Endothelial cell of umbilical vein (primary cell): ENCODE measurements at regions not wholly inside any gene's neighbourhood (a gene's known extent, or its start where the extent isn't known, plus 50 kb on each side); places are given as distances from the start of the nearest gene placed in this dataset.

Experiments used
- BruUV-seq: library from RNA; stranded (reverse); fragments of 400-500 nt; replicated peaks from 2 replicates; lab custom pipeline; 2021; lab: Mats Ljungman, UMichigan
- CTCF ChIA-PET: fragments of 300-600, 350-600 bp; sonication (Branson Sonifier 250); formaldehyde crosslinking; loops from one replicate; lab custom pipeline; 2021; ENCODE audit warnings: antibody characterized with exemption, inconsistent platforms; lab: Charles Lee
- POLR2A ChIA-PET: fragments of 300-600, 350-600 bp; sonication (Branson Sonifier 250); formaldehyde crosslinking; loops from one replicate; lab custom pipeline; 2021; ENCODE audit warnings: antibody characterized with exemption, inconsistent platforms; lab: Charles Lee
- DNase-seq: peaks from one replicate; pipeline ENCODE4 v3.0.0-alpha.2; 2011; ENCODE audit warnings: low read depth, low spot score
- FAIRE-seq: peaks from 2 replicates; lab custom pipeline; 2011; peaks lifted over from hg19 to GRCh38; lab: Jason Lieb, UNC
- H2AFZ ChIP-seq: 2 replicates; pipeline ENCODE4 v1.6.0; 2012; ENCODE audit warnings: low read depth, low read length, control low read depth, inconsistent platforms
- H3K27ac ChIP-seq: 2 replicates; pipeline ENCODE4 v1.5.1; 2011; ENCODE audit warnings: low read depth, mild to moderate bottlenecking, control low read depth, low read length, moderate library complexity; ENCODE audit not compliant: insufficient read depth
- H3K27me3 ChIP-seq, 2 experiments: 2 replicates each; pipeline versions ENCODE4 v1.6.0 to v1.6.1; 2011; ENCODE audit warnings: low read length in 2 of 2, mixed read lengths in 1 of 2; ENCODE audit not compliant: control insufficient read depth in 2 of 2, insufficient read depth in 2 of 2
- H3K36me3 ChIP-seq, 2 experiments: 2 replicates in 1 of 2; 3 replicates in 1 of 2; pipeline ENCODE4 v1.5.1; 2011; ENCODE audit warnings: low read length in 2 of 2, mild to moderate bottlenecking in 1 of 2, moderate library complexity in 1 of 2; ENCODE audit not compliant: control insufficient read depth in 2 of 2, insufficient read depth in 2 of 2; ENCODE audit errors: extremely low read depth in 1 of 2
- H3K4me1 ChIP-seq: 3 replicates; pipeline ENCODE4 v1.5.1; 2011; ENCODE audit warnings: mild to moderate bottlenecking, low read length; ENCODE audit not compliant: control insufficient read depth, insufficient read depth; ENCODE audit errors: extremely low read depth
- H3K4me2 ChIP-seq: 2 replicates; pipeline ENCODE4 v1.6.1; 2011; ENCODE audit warnings: low read length, control low read depth, mixed read lengths; ENCODE audit not compliant: insufficient read depth
- H3K4me3 ChIP-seq, 3 experiments: fragments of 200-600 bp in 1 of 3; sonication (generic), shearing (Covaris generic) in 1 of 3; replicated peaks in 1 of 3; 2 replicates each; pipeline ENCODE4 v1.5.1; 2011 to 2016; ENCODE audit warnings: control low read depth in 3 of 3, low read length in 3 of 3, mild to moderate bottlenecking in 2 of 3, inconsistent platforms in 1 of 3, low read depth in 1 of 3, moderate library complexity in 1 of 3; ENCODE audit not compliant: insufficient read depth in 1 of 3
- H3K79me2 ChIP-seq: 2 replicates; pipeline ENCODE4 v1.6.0; 2012; ENCODE audit warnings: low read length, inconsistent platforms; ENCODE audit not compliant: control insufficient read depth, insufficient read depth
- H3K9ac ChIP-seq: replicated peaks from 2 replicates; pipeline ENCODE3; 2011; ENCODE audit warnings: low read length, control low read depth; ENCODE audit not compliant: insufficient read depth; ENCODE audit errors: extremely low read depth
- H3K9me1 ChIP-seq: replicated peaks from 3 replicates; pipeline ENCODE4 v1.6.0; 2011; ENCODE audit warnings: mild to moderate bottlenecking, low read length; ENCODE audit not compliant: control insufficient read depth, insufficient read depth; ENCODE audit errors: extremely low read depth
- H3K9me3 ChIP-seq: replicated peaks from 2 replicates; pipeline ENCODE4 v1.5.1; 2012; ENCODE audit warnings: low read length, inconsistent platforms; ENCODE audit not compliant: control insufficient read depth, insufficient read depth
- H4K20me1 ChIP-seq: replicated peaks from 2 replicates; pipeline ENCODE3; 2011; ENCODE audit warnings: mild to moderate bottlenecking, low read length; ENCODE audit not compliant: control insufficient read depth, insufficient read depth; ENCODE audit errors: extremely low read depth
- EZH2 ChIP-seq: IDR thresholded peaks from 2 replicates; pipeline ENCODE4 v1.6.1; 2012; ENCODE audit warnings: borderline replicate concordance, low read depth, mild to moderate bottlenecking, moderate library complexity, low read length, inconsistent platforms; ENCODE audit not compliant: severe bottlenecking
- FOS ChIP-seq: IDR thresholded peaks from 2 replicates; pipeline ENCODE4 v1.6.1; 2011; ENCODE audit warnings: mild to moderate bottlenecking, low read length, moderate library complexity, borderline replicate concordance; ENCODE audit not compliant: insufficient read depth
- GATA2 ChIP-seq: IDR thresholded peaks from 2 replicates; pipeline ENCODE4 v1.7.0; 2011; ENCODE audit warnings: low read depth, mild to moderate bottlenecking, moderate library complexity, mixed read lengths, low read length; ENCODE audit not compliant: insufficient read length, insufficient read depth
- JUN ChIP-seq: IDR thresholded peaks from 2 replicates; pipeline ENCODE4 v1.6.1; 2011; ENCODE audit warnings: borderline replicate concordance, low read depth; ENCODE audit not compliant: insufficient read length, insufficient read depth
- MYC ChIP-seq: IDR thresholded peaks from one replicate; pipeline ENCODE4 v1.6.1; 2011; ENCODE audit warnings: mild to moderate bottlenecking, low read depth, low read length
- POLR2A ChIP-seq: IDR thresholded peaks from 2 replicates; pipeline ENCODE4 v1.6.1; 2012; ENCODE audit warnings: low read depth, mild to moderate bottlenecking, control low read depth, low read length
- POLR2AphosphoS5 ChIP-seq: IDR thresholded peaks from 2 replicates; pipeline ENCODE4 v1.6.1; 2012; ENCODE audit warnings: low read depth, mild to moderate bottlenecking, control low read depth, low read length, moderate library complexity; ENCODE audit not compliant: insufficient read depth
- dilution Hi-C: fragments of 300-500 bp; cut with MboI; formaldehyde crosslinking; loops from one replicate; pipeline ENCODE4 v1.15.0; 2019; ENCODE audit warnings: low sequenced_read_pairs; ENCODE audit not compliant: extremely low pct_ligation_motif_present
- intact Hi-C: fragments of 100-400 bp; cut with micrococcal nuclease; formaldehyde crosslinking; loops from one replicate; pipeline ENCODE4 v1.10.0; 2022
- TF ChIP-seq, protein P1 (sequence below): IDR thresholded peaks from 2 replicates; pipeline ENCODE4 v1.6.1; 2011; ENCODE audit not compliant: insufficient read depth, insufficient read length
- TF ChIP-seq, protein P2 (sequence below), 2 donors: IDR thresholded peaks; 1 replicate in 1 of 2; 2 replicates in 1 of 2; pipeline ENCODE4 v1.5.1; 2011; ENCODE audit warnings: low read length in 2 of 2, mild to moderate bottlenecking in 2 of 2, moderate library complexity in 2 of 2, control low read depth in 1 of 2, inconsistent platforms in 1 of 2, low read depth in 1 of 2; ENCODE audit not compliant: insufficient read depth in 1 of 2; ENCODE audit errors: extremely low read depth in 1 of 2

DNA sequence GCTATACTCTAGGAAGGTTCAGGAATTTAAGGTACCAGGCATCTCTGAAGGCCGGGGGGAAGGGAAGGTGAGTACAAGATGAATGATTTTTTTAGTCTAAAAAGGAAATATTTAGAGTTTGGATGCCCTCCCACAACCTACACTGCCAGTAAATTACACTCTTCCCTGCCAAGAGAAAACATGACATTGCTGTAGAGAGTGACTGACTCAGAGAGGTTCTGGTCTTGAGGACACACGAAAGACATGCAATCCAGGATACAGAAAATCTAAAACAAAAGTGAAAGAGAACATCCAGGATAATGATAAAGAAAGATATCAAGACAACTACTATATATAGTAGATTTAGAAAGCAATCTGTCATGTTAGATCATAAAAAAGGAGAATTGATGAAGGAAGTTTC is 200.5 kb downstream of the TYW3 start:
- Histone ChIP-seq H3K79me2 (no peaks in the 10 kb centered on the region), H2AFZ (no peak overlapping the region), H3K4me1 (no peaks in the 10 kb centered on the region), H3K27me3 (no peaks in the 10 kb centered on the region), H3K4me2 (no peak overlapping the region), H3K9ac (no peak overlapping the region), H3K4me3 (no peak overlapping the region), H4K20me1 (no peaks in the 10 kb centered on the region), H3K36me3 (no peaks in the 10 kb centered on the region), H3K27ac (no peak overlapping the region), H3K9me3 (peaks cover 2% of the 10 kb centered on the region), H3K9me1 (no peaks in the 10 kb centered on the region)
- BruUV-seq, result no TSS peak
- FAIRE-seq, result no peak
- TF ChIP-seq POLR2AphosphoS5, result no peak
- DNase-seq, result no peak
- dilution Hi-C loops, result no loop called here
- POLR2A ChIA-PET, result no interaction called here
- intact Hi-C loops, result no loop called here
- CTCF ChIA-PET, result no interaction called here

GRCh38 chr1:74935446-74935845 is 198.7 kb upstream of the LHX8 start:
- H3K4me3 ChIP-seq, result no peak overlapping the region
- H2AFZ ChIP-seq, result no peak overlapping the region
- no peaks in the 10 kb centered on the region for H4K20me1 ChIP-seq
- ChIA-PET POLR2A (no interaction called here), CTCF (no interaction called here)
- H3K9ac ChIP-seq, result no peak overlapping the region
- no peaks in the 10 kb centered on the region for H3K27me3 ChIP-seq
- DNase-seq (no peak), FAIRE-seq (no peak)
- TF ChIP-seq, protein P1, sequence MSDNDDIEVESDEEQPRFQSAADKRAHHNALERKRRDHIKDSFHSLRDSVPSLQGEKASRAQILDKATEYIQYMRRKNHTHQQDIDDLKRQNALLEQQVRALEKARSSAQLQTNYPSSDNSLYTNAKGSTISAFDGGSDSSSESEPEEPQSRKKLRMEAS, result no peak
- TF ChIP-seq, protein P2, sequence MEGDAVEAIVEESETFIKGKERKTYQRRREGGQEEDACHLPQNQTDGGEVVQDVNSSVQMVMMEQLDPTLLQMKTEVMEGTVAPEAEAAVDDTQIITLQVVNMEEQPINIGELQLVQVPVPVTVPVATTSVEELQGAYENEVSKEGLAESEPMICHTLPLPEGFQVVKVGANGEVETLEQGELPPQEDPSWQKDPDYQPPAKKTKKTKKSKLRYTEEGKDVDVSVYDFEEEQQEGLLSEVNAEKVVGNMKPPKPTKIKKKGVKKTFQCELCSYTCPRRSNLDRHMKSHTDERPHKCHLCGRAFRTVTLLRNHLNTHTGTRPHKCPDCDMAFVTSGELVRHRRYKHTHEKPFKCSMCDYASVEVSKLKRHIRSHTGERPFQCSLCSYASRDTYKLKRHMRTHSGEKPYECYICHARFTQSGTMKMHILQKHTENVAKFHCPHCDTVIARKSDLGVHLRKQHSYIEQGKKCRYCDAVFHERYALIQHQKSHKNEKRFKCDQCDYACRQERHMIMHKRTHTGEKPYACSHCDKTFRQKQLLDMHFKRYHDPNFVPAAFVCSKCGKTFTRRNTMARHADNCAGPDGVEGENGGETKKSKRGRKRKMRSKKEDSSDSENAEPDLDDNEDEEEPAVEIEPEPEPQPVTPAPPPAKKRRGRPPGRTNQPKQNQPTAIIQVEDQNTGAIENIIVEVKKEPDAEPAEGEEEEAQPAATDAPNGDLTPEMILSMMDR (IDR thresholded peaks at IDR 0.05; ENCODE audit: extremely low read depth in 1 of 2, insufficient read depth in 1 of 2, low read depth in 1 of 2, low read length in 2 of 2), result no peak
- no peak for TF ChIP-seq MYC
- no peak for TF ChIP-seq POLR2AphosphoS5
- no peak for TF ChIP-seq FOS
- no peak for TF ChIP-seq JUN
- TF ChIP-seq GATA2, result no peak
- TF ChIP-seq POLR2A, result no peak
- TF ChIP-seq EZH2, result no peak
- H3K4me2 ChIP-seq, result no peak overlapping the region
- peaks cover 2% of the 10 kb centered on the region for H3K9me3 ChIP-seq
- no peaks in the 10 kb centered on the region for H3K36me3 ChIP-seq
- no TSS peak for BruUV-seq
- H3K27ac ChIP-seq, result no peak overlapping the region
- H3K9me1 ChIP-seq, result no peaks in the 10 kb centered on the region
- intact Hi-C loops (no loop called here), dilution Hi-C loops (no loop called here)
- H3K79me2 ChIP-seq, result no peaks in the 10 kb centered on the region
- H3K4me1 ChIP-seq, result no peaks in the 10 kb centered on the region
